HG03442 (cell line): ENCODE measurements at regions not wholly inside any gene's neighbourhood (a gene's known extent, or its start where the extent isn't known, plus 50 kb on each side); places are given as distances from the start of the nearest gene placed in this dataset.

Source experiments
- ATAC-seq: cut with Tn5 transposase; IDR thresholded peaks from one replicate; pipeline ENCODE4 v1.9.1; 2021; ENCODE audit warnings: mild to moderate bottlenecking, moderate library complexity; ENCODE audit not compliant: unreplicated experiment

GRCh38 chr10:44435196-44435595 is 50.3 kb upstream of the CXCL12 start:
- no peak for ATAC-seq

GRCh38 chr10:44436240-44436639 is 51.3 kb upstream of the CXCL12 start:
- no peak for ATAC-seq

- ATAC-seq: no peak
These were observed 53.1 kb upstream of the CXCL12 start for GRCh38 chr10:44437840-44438511.

- ATAC-seq: no peak
These were observed 54.5 kb upstream of the CXCL12 start for GRCh38 chr10:44439239-44439957.

GRCh38 chr10:44439958-44440244 is 55.0 kb upstream of the CXCL12 start:
- no peak for ATAC-seq

- no peak for ATAC-seq
These were observed 72.4 kb upstream of the CXCL12 start for GRCh38 chr10:44457259-44457658.

- ATAC-seq: no peak
These were observed 73.9 kb upstream of the CXCL12 start for GRCh38 chr10:44458671-44459413.

GRCh38 chr10:44459671-44460070 is 74.8 kb upstream of the CXCL12 start:
- ATAC-seq: no peak

GRCh38 chr10:44460416-44460815 is 75.5 kb upstream of the CXCL12 start:
- no peak for ATAC-seq

GRCh38 chr10:44462338-44462914 is 77.5 kb upstream of the CXCL12 start:
- no peak for ATAC-seq

GRCh38 chr10:44463511-44464121 is 78.7 kb upstream of the CXCL12 start:
- no peak for ATAC-seq

- ATAC-seq: no peak
These were observed 79.6 kb upstream of the CXCL12 start for GRCh38 chr10:44464503-44464902.

- no peak for ATAC-seq
These were observed 80.7 kb upstream of the CXCL12 start for GRCh38 chr10:44465401-44466115.

- ATAC-seq: no peak
These were observed 81.3 kb upstream of the CXCL12 start for GRCh38 chr10:44466236-44466635.

GRCh38 chr10:44467090-44467489 is 82.2 kb upstream of the CXCL12 start:
- ATAC-seq: no peak

- ATAC-seq: no peak
These were observed 83.0 kb upstream of the CXCL12 start for GRCh38 chr10:44467900-44468299.

GRCh38 chr10:44468525-44468924 is 83.6 kb upstream of the CXCL12 start:
- no peak for ATAC-seq

- no peak for ATAC-seq
These were observed 84.1 kb upstream of the CXCL12 start for GRCh38 chr10:44468965-44469364.

GRCh38 chr10:44470784-44471183 is 85.9 kb upstream of the CXCL12 start:
- ATAC-seq: no peak

GRCh38 chr10:44471410-44471809 is 86.5 kb upstream of the CXCL12 start:
- ATAC-seq: no peak

GRCh38 chr10:44473146-44473545 is 88.2 kb upstream of the CXCL12 start:
- no peak for ATAC-seq
